Liver (tissue), 8 donors: ENCODE measurements at regions not wholly inside any gene's neighbourhood (a gene's known extent, or its start where the extent isn't known, plus 50 kb on each side); places are given as distances from the start of the nearest gene placed in this dataset.
A peak's percentile ranks its signal among the peaks of the same experiment; 100 is the strongest.

Experiments
- DNase-seq: peaks from one replicate; pipeline ENCODE4 v3.0.0-alpha.2; 2017; ENCODE audit warnings: low spot score
- H3K27ac ChIP-seq, 2 donors: one replicate each; pipeline ENCODE4 v1.7.0; 2013; ENCODE audit warnings: inconsistent platforms in 2 of 2, low read length in 2 of 2, control low read depth in 1 of 2, low read depth in 1 of 2, mild to moderate bottlenecking in 1 of 2
- H3K27me3 ChIP-seq, 4 donors: one replicate each; pipeline versions ENCODE4 v1.6.1 to v1.7.0; 2013; ENCODE audit warnings: low read length in 3 of 4, inconsistent platforms in 1 of 4, mild to moderate bottlenecking in 1 of 4, moderate library complexity in 1 of 4; ENCODE audit not compliant: control insufficient read depth in 4 of 4, insufficient read depth in 4 of 4
- H3K36me3 ChIP-seq, 4 donors: one replicate each; pipeline versions ENCODE4 v1.6.1 to v1.7.0; 2013; ENCODE audit warnings: low read length in 3 of 4, mild to moderate bottlenecking in 3 of 4, low read depth in 1 of 4, moderate library complexity in 1 of 4; ENCODE audit not compliant: control insufficient read depth in 4 of 4, insufficient read depth in 3 of 4
- H3K4me1 ChIP-seq, 4 donors: one replicate each; pipeline versions ENCODE4 v1.6.1 to v1.7.0; 2013; ENCODE audit warnings: low read length in 3 of 4, mild to moderate bottlenecking in 3 of 4, moderate library complexity in 1 of 4; ENCODE audit not compliant: control insufficient read depth in 4 of 4, insufficient read depth in 4 of 4
- H3K4me3 ChIP-seq, 3 donors: one replicate each; pipeline versions ENCODE4 v1.6.1 to v1.7.0; 2013; ENCODE audit warnings: low read length in 3 of 3, control low read depth in 1 of 3, low read depth in 1 of 3, mild to moderate bottlenecking in 1 of 3
- H3K9ac ChIP-seq, 2 donors: one replicate each; pipeline ENCODE4 v1.7.0; 2013; ENCODE audit warnings: low read length in 2 of 2, mild to moderate bottlenecking in 2 of 2, moderate library complexity in 2 of 2, control low read depth in 1 of 2, low read depth in 1 of 2
- H3K9me3 ChIP-seq, 4 donors: one replicate each; pipeline versions ENCODE4 v1.6.1 to v1.7.0; 2013; ENCODE audit warnings: low read length in 3 of 4; ENCODE audit not compliant: control insufficient read depth in 4 of 4
- EGR1 ChIP-seq, 2 donors: IDR thresholded peaks; 2 replicates each; pipeline ENCODE4 v1.6.1; 2016 to 2018; ENCODE audit warnings: antibody characterized with exemption in 2 of 2, low read depth in 2 of 2
- FOXA1 ChIP-seq: IDR thresholded peaks from 2 replicates; pipeline ENCODE4 v1.6.1; 2016; ENCODE audit warnings: antibody characterized with exemption
- FOXA2 ChIP-seq: IDR thresholded peaks from 2 replicates; pipeline ENCODE4 v1.6.1; 2016; ENCODE audit warnings: antibody characterized with exemption
- GABPA ChIP-seq, 2 donors: IDR thresholded peaks in 1 of 2; conservative IDR thresholded peaks in 1 of 2; 2 replicates each; pipeline ENCODE4 v1.6.1; 2016; ENCODE audit warnings: antibody characterized with exemption in 2 of 2, mild to moderate bottlenecking in 1 of 2, moderate library complexity in 1 of 2
- HNF4A ChIP-seq, 2 donors: conservative IDR thresholded peaks; 2 replicates each; pipeline ENCODE4 v1.6.1; 2016; ENCODE audit warnings: antibody characterized with exemption in 2 of 2, mild to moderate bottlenecking in 2 of 2
- HNF4G ChIP-seq: IDR thresholded peaks from 2 replicates; pipeline ENCODE4 v1.6.1; 2016; ENCODE audit warnings: antibody characterized with exemption
- JUND ChIP-seq, 2 donors: IDR thresholded peaks; 2 replicates each; pipeline ENCODE4 v1.6.1; 2016; ENCODE audit warnings: antibody characterized with exemption in 2 of 2
- RXRA ChIP-seq, 2 donors: IDR thresholded peaks; 2 replicates each; pipeline ENCODE4 v1.6.1; 2017 to 2018; ENCODE audit warnings: antibody characterized with exemption in 2 of 2, mild to moderate bottlenecking in 1 of 2
- SP1 ChIP-seq: IDR thresholded peaks from 2 replicates; pipeline ENCODE4 v1.6.1; 2018; ENCODE audit warnings: antibody characterized with exemption, mild to moderate bottlenecking
- TAF1 ChIP-seq: conservative IDR thresholded peaks from 2 replicates; pipeline ENCODE4 v1.6.1; 2016; ENCODE audit warnings: antibody characterized with exemption, mild to moderate bottlenecking
- YY1 ChIP-seq: IDR thresholded peaks from 2 replicates; pipeline ENCODE4 v1.6.1; 2016; ENCODE audit warnings: antibody characterized with exemption, mild to moderate bottlenecking
- WGBS: extraction: QIAGEN DNeasy Blood & Tissue Kit; methylation state at CpG from one replicate; pipeline ENCODE4 v1.1.7; 2013; 5-methylcytosine and 5-hydroxymethylcytosine counted together
- TF ChIP-seq, protein P1 (sequence below): fragments of 150-350 bp; IDR thresholded peaks from 2 replicates; pipeline ENCODE4 v1.5.1; 2017; ENCODE audit warnings: improper control_type of control experiment, low read depth, low read length; ENCODE audit not compliant: missing input control
- TF ChIP-seq, protein P2 (sequence below): IDR thresholded peaks from 2 replicates; pipeline ENCODE4 v1.6.1; 2016; ENCODE audit warnings: antibody characterized with exemption, mild to moderate bottlenecking
- TF ChIP-seq, protein P3 (sequence below): IDR thresholded peaks from 2 replicates; pipeline ENCODE4 v1.6.1; 2016; ENCODE audit warnings: antibody characterized with exemption
- donor health status: healthy.
- donor health status: healthy.
- donor health status: healthy.
- donor health status: healthy.
- donor health status: healthy.

DNA sequence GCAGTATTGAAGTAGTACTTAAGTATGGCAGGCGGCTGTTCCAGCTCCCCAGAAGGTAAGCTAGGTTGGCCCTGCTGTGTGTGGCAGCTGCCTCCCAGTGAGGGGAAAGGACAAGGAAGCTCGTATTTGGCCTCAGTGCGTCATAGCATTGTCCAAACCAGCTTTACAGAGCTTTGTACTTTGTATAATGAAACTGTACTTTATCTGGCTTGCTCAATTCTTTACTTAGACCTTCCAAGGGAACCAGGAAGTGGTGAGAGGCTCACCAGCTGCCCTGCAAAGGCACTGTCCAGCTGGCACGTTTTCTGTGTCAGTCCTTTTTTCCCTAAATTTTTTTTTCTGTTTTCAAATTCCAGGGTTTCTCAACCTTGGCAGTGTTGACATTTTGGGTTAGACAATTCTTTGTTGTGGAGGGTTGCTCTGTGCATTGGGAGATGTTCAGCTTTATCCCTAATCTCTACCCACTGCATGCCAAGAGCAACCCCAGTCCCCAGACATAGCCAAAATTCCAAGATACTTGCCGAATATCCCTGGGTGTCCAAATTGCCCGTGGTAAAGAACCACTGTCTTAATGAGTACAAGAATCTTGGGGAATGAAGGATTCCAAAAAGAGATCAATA is 474.5 kb downstream of the LRRC70 start (continued):
- TF ChIP-seq, protein P1, sequence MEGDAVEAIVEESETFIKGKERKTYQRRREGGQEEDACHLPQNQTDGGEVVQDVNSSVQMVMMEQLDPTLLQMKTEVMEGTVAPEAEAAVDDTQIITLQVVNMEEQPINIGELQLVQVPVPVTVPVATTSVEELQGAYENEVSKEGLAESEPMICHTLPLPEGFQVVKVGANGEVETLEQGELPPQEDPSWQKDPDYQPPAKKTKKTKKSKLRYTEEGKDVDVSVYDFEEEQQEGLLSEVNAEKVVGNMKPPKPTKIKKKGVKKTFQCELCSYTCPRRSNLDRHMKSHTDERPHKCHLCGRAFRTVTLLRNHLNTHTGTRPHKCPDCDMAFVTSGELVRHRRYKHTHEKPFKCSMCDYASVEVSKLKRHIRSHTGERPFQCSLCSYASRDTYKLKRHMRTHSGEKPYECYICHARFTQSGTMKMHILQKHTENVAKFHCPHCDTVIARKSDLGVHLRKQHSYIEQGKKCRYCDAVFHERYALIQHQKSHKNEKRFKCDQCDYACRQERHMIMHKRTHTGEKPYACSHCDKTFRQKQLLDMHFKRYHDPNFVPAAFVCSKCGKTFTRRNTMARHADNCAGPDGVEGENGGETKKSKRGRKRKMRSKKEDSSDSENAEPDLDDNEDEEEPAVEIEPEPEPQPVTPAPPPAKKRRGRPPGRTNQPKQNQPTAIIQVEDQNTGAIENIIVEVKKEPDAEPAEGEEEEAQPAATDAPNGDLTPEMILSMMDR: no peak
- TF ChIP-seq JUND (IDR thresholded peaks at IDR 0.05) (peak in 1 of 2 donors; percentile 33), TAF1 (no peak), HNF4A (conservative IDR thresholded peaks at IDR 0.05) (peak; percentile 50 to 73), EGR1 (IDR thresholded peaks at IDR 0.05; ENCODE audit: low read depth in 2 of 2) (no peak), RXRA (IDR thresholded peaks at IDR 0.05) (peak in 1 of 2 donors; percentile 58), GABPA (IDR thresholded peaks at IDR 0.05 in 1 of 2, conservative IDR thresholded peaks at IDR 0.05 in 1 of 2) (no peak), HNF4G (no peak), FOXA1 (no peak), YY1 (no peak)

DNA sequence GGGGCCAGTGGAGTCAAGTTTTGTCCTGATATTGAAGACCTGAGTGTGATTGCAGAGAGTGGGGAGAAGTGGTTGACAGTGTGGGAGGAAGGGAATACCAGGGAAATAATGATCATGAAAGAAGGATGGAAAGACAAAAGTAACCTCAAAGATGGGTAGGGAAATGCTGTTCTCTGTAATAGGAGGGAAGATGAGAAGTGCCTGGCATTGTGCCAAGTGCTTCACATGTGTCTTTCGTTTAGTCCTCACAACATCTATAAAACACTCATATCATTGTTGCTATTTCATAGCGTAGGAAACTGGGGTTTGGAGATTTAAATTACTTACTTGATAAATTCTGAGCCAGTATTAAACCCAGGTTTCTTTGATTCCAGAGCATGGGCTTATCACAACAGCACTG is 472.3 kb downstream of the LRRC70 start:
- DNase-seq: no peak
- no peak overlapping the region for H3K4me3 ChIP-seq
- no peak for TF ChIP-seq SP1
- TF ChIP-seq, protein P1: no peak
- TF ChIP-seq, protein P2, sequence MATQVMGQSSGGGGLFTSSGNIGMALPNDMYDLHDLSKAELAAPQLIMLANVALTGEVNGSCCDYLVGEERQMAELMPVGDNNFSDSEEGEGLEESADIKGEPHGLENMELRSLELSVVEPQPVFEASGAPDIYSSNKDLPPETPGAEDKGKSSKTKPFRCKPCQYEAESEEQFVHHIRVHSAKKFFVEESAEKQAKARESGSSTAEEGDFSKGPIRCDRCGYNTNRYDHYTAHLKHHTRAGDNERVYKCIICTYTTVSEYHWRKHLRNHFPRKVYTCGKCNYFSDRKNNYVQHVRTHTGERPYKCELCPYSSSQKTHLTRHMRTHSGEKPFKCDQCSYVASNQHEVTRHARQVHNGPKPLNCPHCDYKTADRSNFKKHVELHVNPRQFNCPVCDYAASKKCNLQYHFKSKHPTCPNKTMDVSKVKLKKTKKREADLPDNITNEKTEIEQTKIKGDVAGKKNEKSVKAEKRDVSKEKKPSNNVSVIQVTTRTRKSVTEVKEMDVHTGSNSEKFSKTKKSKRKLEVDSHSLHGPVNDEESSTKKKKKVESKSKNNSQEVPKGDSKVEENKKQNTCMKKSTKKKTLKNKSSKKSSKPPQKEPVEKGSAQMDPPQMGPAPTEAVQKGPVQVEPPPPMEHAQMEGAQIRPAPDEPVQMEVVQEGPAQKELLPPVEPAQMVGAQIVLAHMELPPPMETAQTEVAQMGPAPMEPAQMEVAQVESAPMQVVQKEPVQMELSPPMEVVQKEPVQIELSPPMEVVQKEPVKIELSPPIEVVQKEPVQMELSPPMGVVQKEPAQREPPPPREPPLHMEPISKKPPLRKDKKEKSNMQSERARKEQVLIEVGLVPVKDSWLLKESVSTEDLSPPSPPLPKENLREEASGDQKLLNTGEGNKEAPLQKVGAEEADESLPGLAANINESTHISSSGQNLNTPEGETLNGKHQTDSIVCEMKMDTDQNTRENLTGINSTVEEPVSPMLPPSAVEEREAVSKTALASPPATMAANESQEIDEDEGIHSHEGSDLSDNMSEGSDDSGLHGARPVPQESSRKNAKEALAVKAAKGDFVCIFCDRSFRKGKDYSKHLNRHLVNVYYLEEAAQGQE: no peak
- no peak for TF ChIP-seq GABPA (IDR thresholded peaks at IDR 0.05 in 1 of 2, conservative IDR thresholded peaks at IDR 0.05 in 1 of 2)
- TF ChIP-seq, protein P3, sequence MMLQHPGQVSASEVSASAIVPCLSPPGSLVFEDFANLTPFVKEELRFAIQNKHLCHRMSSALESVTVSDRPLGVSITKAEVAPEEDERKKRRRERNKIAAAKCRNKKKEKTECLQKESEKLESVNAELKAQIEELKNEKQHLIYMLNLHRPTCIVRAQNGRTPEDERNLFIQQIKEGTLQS: no peak
- no peak for TF ChIP-seq FOXA2
- no peak overlapping the region for H3K9ac ChIP-seq
- H3K27me3 ChIP-seq: no peaks in the 10 kb centered on the region
- H3K9me3 ChIP-seq: no peaks in the 10 kb centered on the region
- no peaks in the 10 kb centered on the region for H3K4me1 ChIP-seq
- H3K27ac ChIP-seq: no peak overlapping the region
- no peaks in the 10 kb centered on the region for H3K36me3 ChIP-seq
- 82% methylated on average over 2 of the region's 2 CpGs for WGBS
